Esophagus squamous epithelium (tissue), 4 donors: ENCODE measurements at regions not wholly inside any gene's neighbourhood (a gene's known extent, or its start where the extent isn't known, plus 50 kb on each side); places are given as distances from the start of the nearest gene placed in this dataset.

Experiments used
- POLR2A ChIP-seq, 4 donors: fragments of 450-650 bp; IDR thresholded peaks; one replicate each; pipeline ENCODE4 v1.6.1; 2017; ENCODE audit warnings: antibody characterized with exemption in 4 of 4, mild to moderate bottlenecking in 4 of 4, moderate library complexity in 3 of 4
- TF ChIP-seq, protein P1 (sequence below), 6 experiments: fragments of 450-650 bp in 4 of 6; fragments of 200-600 bp in 2 of 6; sonication (generic) in 2 of 6; IDR thresholded peaks; one replicate each; pipeline ENCODE4 v1.5.1; 2016 to 2019; ENCODE audit warnings: antibody characterized with exemption in 6 of 6, mild to moderate bottlenecking in 4 of 6, moderate library complexity in 4 of 6

DNA sequence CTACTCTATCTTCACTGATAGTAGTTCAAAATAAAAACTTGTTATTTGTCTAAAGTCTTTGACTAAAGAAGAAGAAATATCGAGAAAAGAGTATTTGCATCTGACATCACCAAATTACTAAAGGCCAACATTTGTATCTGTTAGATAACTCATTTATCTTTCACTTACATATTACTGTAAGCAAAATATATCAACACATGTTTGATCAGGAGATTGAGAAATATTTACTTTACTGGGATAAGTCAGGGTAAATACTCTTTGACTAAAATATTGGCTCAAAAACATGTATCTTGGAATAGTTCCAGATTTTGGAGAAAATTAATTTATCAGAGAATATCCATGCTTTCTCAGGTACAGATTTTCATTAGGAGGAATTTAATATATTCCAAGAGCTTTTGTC lies 306.0 kb downstream of the TENT5A start:
- TF ChIP-seq, protein P1, sequence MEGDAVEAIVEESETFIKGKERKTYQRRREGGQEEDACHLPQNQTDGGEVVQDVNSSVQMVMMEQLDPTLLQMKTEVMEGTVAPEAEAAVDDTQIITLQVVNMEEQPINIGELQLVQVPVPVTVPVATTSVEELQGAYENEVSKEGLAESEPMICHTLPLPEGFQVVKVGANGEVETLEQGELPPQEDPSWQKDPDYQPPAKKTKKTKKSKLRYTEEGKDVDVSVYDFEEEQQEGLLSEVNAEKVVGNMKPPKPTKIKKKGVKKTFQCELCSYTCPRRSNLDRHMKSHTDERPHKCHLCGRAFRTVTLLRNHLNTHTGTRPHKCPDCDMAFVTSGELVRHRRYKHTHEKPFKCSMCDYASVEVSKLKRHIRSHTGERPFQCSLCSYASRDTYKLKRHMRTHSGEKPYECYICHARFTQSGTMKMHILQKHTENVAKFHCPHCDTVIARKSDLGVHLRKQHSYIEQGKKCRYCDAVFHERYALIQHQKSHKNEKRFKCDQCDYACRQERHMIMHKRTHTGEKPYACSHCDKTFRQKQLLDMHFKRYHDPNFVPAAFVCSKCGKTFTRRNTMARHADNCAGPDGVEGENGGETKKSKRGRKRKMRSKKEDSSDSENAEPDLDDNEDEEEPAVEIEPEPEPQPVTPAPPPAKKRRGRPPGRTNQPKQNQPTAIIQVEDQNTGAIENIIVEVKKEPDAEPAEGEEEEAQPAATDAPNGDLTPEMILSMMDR (IDR thresholded peaks at IDR 0.05), result no peak
- TF ChIP-seq POLR2A (IDR thresholded peaks at IDR 0.05), result no peak
